ENCODE measurements at regions not wholly inside any gene's neighbourhood (a gene's known extent, or its start where the extent isn't known, plus 50 kb on each side); places are given as distances from the start of the nearest gene placed in this dataset.

DNA sequence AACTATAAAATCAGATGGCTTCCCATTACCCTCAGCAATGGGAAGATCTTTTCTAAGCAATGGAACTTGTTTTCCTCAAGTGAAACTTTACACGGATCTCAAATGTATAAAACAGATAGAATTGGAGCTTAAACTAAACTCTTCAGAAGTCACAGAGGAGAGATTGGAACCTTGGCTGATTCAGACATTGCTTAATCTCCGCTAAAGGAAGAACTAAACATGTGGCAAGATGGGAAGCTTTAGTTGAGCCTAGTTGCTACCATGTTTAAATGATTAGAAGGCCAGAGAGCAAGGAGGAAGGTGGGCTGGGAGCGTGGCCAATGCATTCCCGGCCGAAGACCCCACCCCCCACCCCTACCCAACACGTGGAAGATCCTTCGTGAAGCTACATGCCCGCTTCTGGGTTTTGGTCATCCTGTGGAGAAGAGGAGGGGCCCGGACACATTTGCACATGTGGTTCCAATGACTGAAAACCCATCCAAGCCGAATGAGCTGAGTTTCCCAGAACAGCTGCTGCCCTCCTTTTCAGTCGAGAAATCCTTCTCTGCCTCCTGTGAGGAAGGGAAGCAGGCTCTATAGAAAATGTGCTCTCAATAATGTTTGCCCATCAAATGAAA is 164.3 kb downstream of the MIS18A start:
- TF ChIP-seq, protein P1, sequence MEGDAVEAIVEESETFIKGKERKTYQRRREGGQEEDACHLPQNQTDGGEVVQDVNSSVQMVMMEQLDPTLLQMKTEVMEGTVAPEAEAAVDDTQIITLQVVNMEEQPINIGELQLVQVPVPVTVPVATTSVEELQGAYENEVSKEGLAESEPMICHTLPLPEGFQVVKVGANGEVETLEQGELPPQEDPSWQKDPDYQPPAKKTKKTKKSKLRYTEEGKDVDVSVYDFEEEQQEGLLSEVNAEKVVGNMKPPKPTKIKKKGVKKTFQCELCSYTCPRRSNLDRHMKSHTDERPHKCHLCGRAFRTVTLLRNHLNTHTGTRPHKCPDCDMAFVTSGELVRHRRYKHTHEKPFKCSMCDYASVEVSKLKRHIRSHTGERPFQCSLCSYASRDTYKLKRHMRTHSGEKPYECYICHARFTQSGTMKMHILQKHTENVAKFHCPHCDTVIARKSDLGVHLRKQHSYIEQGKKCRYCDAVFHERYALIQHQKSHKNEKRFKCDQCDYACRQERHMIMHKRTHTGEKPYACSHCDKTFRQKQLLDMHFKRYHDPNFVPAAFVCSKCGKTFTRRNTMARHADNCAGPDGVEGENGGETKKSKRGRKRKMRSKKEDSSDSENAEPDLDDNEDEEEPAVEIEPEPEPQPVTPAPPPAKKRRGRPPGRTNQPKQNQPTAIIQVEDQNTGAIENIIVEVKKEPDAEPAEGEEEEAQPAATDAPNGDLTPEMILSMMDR (conservative IDR thresholded peaks at IDR 0.05 in 1 of 2, IDR thresholded peaks at IDR 0.05 in 1 of 2; ENCODE audit: extremely low read depth in 1 of 2, insufficient read depth in 1 of 2, low read depth in 1 of 2, low read length in 2 of 2), result no peak
- TF ChIP-seq EZH2 (IDR thresholded peaks at IDR 0.05; ENCODE audit: borderline replicate concordance, low read length), result no peak

Data from mammary epithelial cell (primary cell).